Endothelial cell of umbilical vein (primary cell): ENCODE measurements at regions not wholly inside any gene's neighbourhood (a gene's known extent, or its start where the extent isn't known, plus 50 kb on each side); places are given as distances from the start of the nearest gene placed in this dataset.

Source experiments
- BruUV-seq: library from RNA; stranded (reverse); fragments of 400-500 nt; replicated peaks from 2 replicates; lab custom pipeline; 2021; lab: Mats Ljungman, UMichigan
- CTCF ChIA-PET: fragments of 300-600, 350-600 bp; sonication (Branson Sonifier 250); formaldehyde crosslinking; loops from one replicate; lab custom pipeline; 2021; ENCODE audit warnings: antibody characterized with exemption, inconsistent platforms; lab: Charles Lee
- POLR2A ChIA-PET: fragments of 300-600, 350-600 bp; sonication (Branson Sonifier 250); formaldehyde crosslinking; loops from one replicate; lab custom pipeline; 2021; ENCODE audit warnings: antibody characterized with exemption, inconsistent platforms; lab: Charles Lee
- DNase-seq: peaks from one replicate; pipeline ENCODE4 v3.0.0-alpha.2; 2011; ENCODE audit warnings: low read depth, low spot score
- FAIRE-seq: peaks from 2 replicates; lab custom pipeline; 2011; peaks lifted over from hg19 to GRCh38; lab: Jason Lieb, UNC
- H2AFZ ChIP-seq: 2 replicates; pipeline ENCODE4 v1.6.0; 2012; ENCODE audit warnings: low read depth, low read length, control low read depth, inconsistent platforms
- H3K27ac ChIP-seq: 2 replicates; pipeline ENCODE4 v1.5.1; 2011; ENCODE audit warnings: low read depth, mild to moderate bottlenecking, control low read depth, low read length, moderate library complexity; ENCODE audit not compliant: insufficient read depth
- H3K27me3 ChIP-seq, 2 experiments: 2 replicates each; pipeline versions ENCODE4 v1.6.0 to v1.6.1; 2011; ENCODE audit warnings: low read length in 2 of 2, mixed read lengths in 1 of 2; ENCODE audit not compliant: control insufficient read depth in 2 of 2, insufficient read depth in 2 of 2
- H3K36me3 ChIP-seq, 2 experiments: 2 replicates in 1 of 2; 3 replicates in 1 of 2; pipeline ENCODE4 v1.5.1; 2011; ENCODE audit warnings: low read length in 2 of 2, mild to moderate bottlenecking in 1 of 2, moderate library complexity in 1 of 2; ENCODE audit not compliant: control insufficient read depth in 2 of 2, insufficient read depth in 2 of 2; ENCODE audit errors: extremely low read depth in 1 of 2
- H3K4me1 ChIP-seq: 3 replicates; pipeline ENCODE4 v1.5.1; 2011; ENCODE audit warnings: mild to moderate bottlenecking, low read length; ENCODE audit not compliant: control insufficient read depth, insufficient read depth; ENCODE audit errors: extremely low read depth
- H3K4me2 ChIP-seq: 2 replicates; pipeline ENCODE4 v1.6.1; 2011; ENCODE audit warnings: low read length, control low read depth, mixed read lengths; ENCODE audit not compliant: insufficient read depth
- H3K4me3 ChIP-seq, 3 experiments: fragments of 200-600 bp in 1 of 3; sonication (generic), shearing (Covaris generic) in 1 of 3; replicated peaks in 1 of 3; 2 replicates each; pipeline ENCODE4 v1.5.1; 2011 to 2016; ENCODE audit warnings: control low read depth in 3 of 3, low read length in 3 of 3, mild to moderate bottlenecking in 2 of 3, inconsistent platforms in 1 of 3, low read depth in 1 of 3, moderate library complexity in 1 of 3; ENCODE audit not compliant: insufficient read depth in 1 of 3
- H3K79me2 ChIP-seq: 2 replicates; pipeline ENCODE4 v1.6.0; 2012; ENCODE audit warnings: low read length, inconsistent platforms; ENCODE audit not compliant: control insufficient read depth, insufficient read depth
- H3K9ac ChIP-seq: replicated peaks from 2 replicates; pipeline ENCODE3; 2011; ENCODE audit warnings: low read length, control low read depth; ENCODE audit not compliant: insufficient read depth; ENCODE audit errors: extremely low read depth
- H3K9me1 ChIP-seq: replicated peaks from 3 replicates; pipeline ENCODE4 v1.6.0; 2011; ENCODE audit warnings: mild to moderate bottlenecking, low read length; ENCODE audit not compliant: control insufficient read depth, insufficient read depth; ENCODE audit errors: extremely low read depth
- H3K9me3 ChIP-seq: replicated peaks from 2 replicates; pipeline ENCODE4 v1.5.1; 2012; ENCODE audit warnings: low read length, inconsistent platforms; ENCODE audit not compliant: control insufficient read depth, insufficient read depth
- H4K20me1 ChIP-seq: replicated peaks from 2 replicates; pipeline ENCODE3; 2011; ENCODE audit warnings: mild to moderate bottlenecking, low read length; ENCODE audit not compliant: control insufficient read depth, insufficient read depth; ENCODE audit errors: extremely low read depth
- EZH2 ChIP-seq: IDR thresholded peaks from 2 replicates; pipeline ENCODE4 v1.6.1; 2012; ENCODE audit warnings: borderline replicate concordance, low read depth, mild to moderate bottlenecking, moderate library complexity, low read length, inconsistent platforms; ENCODE audit not compliant: severe bottlenecking
- FOS ChIP-seq: IDR thresholded peaks from 2 replicates; pipeline ENCODE4 v1.6.1; 2011; ENCODE audit warnings: mild to moderate bottlenecking, low read length, moderate library complexity, borderline replicate concordance; ENCODE audit not compliant: insufficient read depth
- GATA2 ChIP-seq: IDR thresholded peaks from 2 replicates; pipeline ENCODE4 v1.7.0; 2011; ENCODE audit warnings: low read depth, mild to moderate bottlenecking, moderate library complexity, mixed read lengths, low read length; ENCODE audit not compliant: insufficient read length, insufficient read depth
- JUN ChIP-seq: IDR thresholded peaks from 2 replicates; pipeline ENCODE4 v1.6.1; 2011; ENCODE audit warnings: borderline replicate concordance, low read depth; ENCODE audit not compliant: insufficient read length, insufficient read depth
- MYC ChIP-seq: IDR thresholded peaks from one replicate; pipeline ENCODE4 v1.6.1; 2011; ENCODE audit warnings: mild to moderate bottlenecking, low read depth, low read length
- POLR2A ChIP-seq: IDR thresholded peaks from 2 replicates; pipeline ENCODE4 v1.6.1; 2012; ENCODE audit warnings: low read depth, mild to moderate bottlenecking, control low read depth, low read length
- POLR2AphosphoS5 ChIP-seq: IDR thresholded peaks from 2 replicates; pipeline ENCODE4 v1.6.1; 2012; ENCODE audit warnings: low read depth, mild to moderate bottlenecking, control low read depth, low read length, moderate library complexity; ENCODE audit not compliant: insufficient read depth
- dilution Hi-C: fragments of 300-500 bp; cut with MboI; formaldehyde crosslinking; loops from one replicate; pipeline ENCODE4 v1.15.0; 2019; ENCODE audit warnings: low sequenced_read_pairs; ENCODE audit not compliant: extremely low pct_ligation_motif_present
- intact Hi-C: fragments of 100-400 bp; cut with micrococcal nuclease; formaldehyde crosslinking; loops from one replicate; pipeline ENCODE4 v1.10.0; 2022
- TF ChIP-seq, protein P1 (sequence below): IDR thresholded peaks from 2 replicates; pipeline ENCODE4 v1.6.1; 2011; ENCODE audit not compliant: insufficient read depth, insufficient read length
- TF ChIP-seq, protein P2 (sequence below), 2 donors: IDR thresholded peaks; 1 replicate in 1 of 2; 2 replicates in 1 of 2; pipeline ENCODE4 v1.5.1; 2011; ENCODE audit warnings: low read length in 2 of 2, mild to moderate bottlenecking in 2 of 2, moderate library complexity in 2 of 2, control low read depth in 1 of 2, inconsistent platforms in 1 of 2, low read depth in 1 of 2; ENCODE audit not compliant: insufficient read depth in 1 of 2; ENCODE audit errors: extremely low read depth in 1 of 2

DNA sequence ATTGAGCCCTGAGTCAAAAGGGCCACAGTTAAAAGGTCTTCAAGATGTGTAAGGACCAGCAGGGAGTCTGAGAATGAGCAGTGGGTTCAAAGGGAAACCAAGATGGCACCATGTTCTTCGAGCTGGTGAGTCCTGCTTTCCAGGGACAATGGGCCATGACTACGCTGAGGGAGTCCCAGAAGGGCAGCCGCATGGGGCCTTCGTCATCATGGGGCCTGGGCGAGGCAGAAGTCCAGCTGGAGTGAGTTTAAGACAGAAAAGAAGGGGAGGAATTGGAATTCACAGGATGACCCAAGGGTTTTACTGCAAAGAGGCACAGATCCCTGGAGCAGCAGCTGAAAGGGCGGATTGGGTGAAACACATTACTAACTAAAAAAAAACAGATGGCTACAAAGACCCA, 340.8 kb upstream of the MYT1L start:
- intact Hi-C loops, result no loop called here
- H2AFZ ChIP-seq, result no peak overlapping the region
- H3K9ac ChIP-seq, result no peak overlapping the region
- H3K36me3 ChIP-seq, result no peaks in the 10 kb centered on the region
- DNase-seq (no peak), FAIRE-seq (no peak)
- no peak overlapping the region for H3K27ac ChIP-seq
- CTCF ChIA-PET, result no interaction called here
- no peaks in the 10 kb centered on the region for H4K20me1 ChIP-seq
- no peak overlapping the region for H3K4me2 ChIP-seq
- no peaks in the 10 kb centered on the region for H3K4me1 ChIP-seq
- H3K9me3 ChIP-seq, result peaks cover 4% of the 10 kb centered on the region
- BruUV-seq, result no TSS peak
- H3K79me2 ChIP-seq, result no peaks in the 10 kb centered on the region
- dilution Hi-C loops, result no loop called here
- POLR2A ChIA-PET, result no interaction called here
- no peaks in the 10 kb centered on the region for H3K9me1 ChIP-seq
- H3K4me3 ChIP-seq, result no peak overlapping the region
- TF ChIP-seq POLR2AphosphoS5 (no peak), MYC (no peak), EZH2 (no peak), GATA2 (no peak), POLR2A (no peak), JUN (no peak), FOS (no peak)
- TF ChIP-seq, protein P1, sequence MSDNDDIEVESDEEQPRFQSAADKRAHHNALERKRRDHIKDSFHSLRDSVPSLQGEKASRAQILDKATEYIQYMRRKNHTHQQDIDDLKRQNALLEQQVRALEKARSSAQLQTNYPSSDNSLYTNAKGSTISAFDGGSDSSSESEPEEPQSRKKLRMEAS, result no peak
- TF ChIP-seq, protein P2, sequence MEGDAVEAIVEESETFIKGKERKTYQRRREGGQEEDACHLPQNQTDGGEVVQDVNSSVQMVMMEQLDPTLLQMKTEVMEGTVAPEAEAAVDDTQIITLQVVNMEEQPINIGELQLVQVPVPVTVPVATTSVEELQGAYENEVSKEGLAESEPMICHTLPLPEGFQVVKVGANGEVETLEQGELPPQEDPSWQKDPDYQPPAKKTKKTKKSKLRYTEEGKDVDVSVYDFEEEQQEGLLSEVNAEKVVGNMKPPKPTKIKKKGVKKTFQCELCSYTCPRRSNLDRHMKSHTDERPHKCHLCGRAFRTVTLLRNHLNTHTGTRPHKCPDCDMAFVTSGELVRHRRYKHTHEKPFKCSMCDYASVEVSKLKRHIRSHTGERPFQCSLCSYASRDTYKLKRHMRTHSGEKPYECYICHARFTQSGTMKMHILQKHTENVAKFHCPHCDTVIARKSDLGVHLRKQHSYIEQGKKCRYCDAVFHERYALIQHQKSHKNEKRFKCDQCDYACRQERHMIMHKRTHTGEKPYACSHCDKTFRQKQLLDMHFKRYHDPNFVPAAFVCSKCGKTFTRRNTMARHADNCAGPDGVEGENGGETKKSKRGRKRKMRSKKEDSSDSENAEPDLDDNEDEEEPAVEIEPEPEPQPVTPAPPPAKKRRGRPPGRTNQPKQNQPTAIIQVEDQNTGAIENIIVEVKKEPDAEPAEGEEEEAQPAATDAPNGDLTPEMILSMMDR (IDR thresholded peaks at IDR 0.05; ENCODE audit: extremely low read depth in 1 of 2, insufficient read depth in 1 of 2, low read depth in 1 of 2, low read length in 2 of 2), result no peak
- H3K27me3 ChIP-seq, result no peaks in the 10 kb centered on the region
